KOPT-K1 (cell line): ENCODE measurements at regions not wholly inside any gene's neighbourhood (a gene's known extent, or its start where the extent isn't known, plus 50 kb on each side); places are given as distances from the start of the nearest gene placed in this dataset.
"Not testable (repeated sequence)": the region's sequence is repeated elsewhere in the genome, so short reads cannot be mapped to it uniquely, and the experiment has no call there.

Experiments
- H3K27ac ChIP-seq: fragments of 200-600 bp; sonication (generic); 2 replicates; pipeline ENCODE4 v1.5.1; 2016; ENCODE audit warnings: antibody characterized with exemption, mild to moderate bottlenecking, low read depth, low read length; ENCODE audit not compliant: poor library complexity, severe bottlenecking
- H3K36me3 ChIP-seq: fragments of 200-600 bp; sonication (generic); 2 replicates; pipeline ENCODE4 v1.5.1; 2017; ENCODE audit warnings: antibody characterized with exemption, mild to moderate bottlenecking, low read length, moderate library complexity; ENCODE audit not compliant: insufficient read depth
- H3K9me3 ChIP-seq: fragments of 200-600 bp; sonication (generic); 2 replicates; pipeline ENCODE4 v1.5.1; 2017; ENCODE audit warnings: antibody characterized with exemption, low read length, mild to moderate bottlenecking; ENCODE audit not compliant: insufficient read depth, poor library complexity, severe bottlenecking

- no peaks in the 10 kb centered on the region for H3K36me3 ChIP-seq
- no peaks in the 10 kb centered on the region for H3K9me3 ChIP-seq
- no peak overlapping the region for H3K27ac ChIP-seq
Measured at GRCh38 chr15:26115229-26115943, 252.3 kb upstream of the ATP10A start.

- H3K27ac ChIP-seq, H3K36me3 ChIP-seq, H3K9me3 ChIP-seq: not testable (repeated sequence)
Measured at GRCh38 chr15:26114128-26114527, 251.0 kb upstream of the ATP10A start.

- H3K27ac ChIP-seq = no peak overlapping the region
- H3K9me3 ChIP-seq = no peaks in the 10 kb centered on the region
- H3K36me3 ChIP-seq = no peaks in the 10 kb centered on the region
Measured at GRCh38 chr15:26113296-26113695, 250.2 kb upstream of the ATP10A start.

GRCh38 chr15:26109203-26109602, 246.1 kb upstream of the ATP10A start:
- Histone ChIP-seq H3K9me3 (peaks cover 6% of the 10 kb centered on the region), H3K36me3 (no peaks in the 10 kb centered on the region)

DNA sequence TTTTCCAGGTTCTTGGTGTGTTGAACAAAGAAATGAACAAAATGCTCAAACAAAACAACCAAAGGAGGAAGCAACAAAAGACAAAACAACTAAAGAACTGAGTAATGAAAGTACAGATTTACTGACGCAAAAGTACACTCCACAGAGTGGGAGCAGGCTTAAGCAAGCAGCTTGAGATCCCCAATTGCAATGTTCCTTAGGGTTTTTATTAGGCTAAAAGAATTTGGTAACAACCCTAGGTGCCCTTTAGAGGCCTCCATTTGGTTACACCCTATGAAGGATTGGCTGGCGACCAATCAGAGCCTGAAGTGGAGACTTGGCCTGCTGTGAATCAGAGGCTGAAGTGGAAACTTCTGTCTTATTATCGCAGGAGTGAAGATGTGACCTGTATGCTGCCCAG, 243.4 kb upstream of the ATP10A start:
- Histone ChIP-seq H3K27ac (no peak overlapping the region), H3K36me3 (no peaks in the 10 kb centered on the region), H3K9me3 (peaks cover 6% of the 10 kb centered on the region)

More at GRCh38 chr15:26109203-26109602, 246.1 kb upstream of the ATP10A start:
- no peak overlapping the region for H3K27ac ChIP-seq

GRCh38 chr15:26103002-26103404, 239.9 kb upstream of the ATP10A start:
- Histone ChIP-seq H3K27ac (no peak overlapping the region), H3K36me3 (no peaks in the 10 kb centered on the region), H3K9me3 (peaks cover 6% of the 10 kb centered on the region)

- H3K36me3 ChIP-seq = no peaks in the 10 kb centered on the region
- H3K9me3 ChIP-seq = peaks cover 6% of the 10 kb centered on the region
- H3K27ac ChIP-seq = no peak overlapping the region
Measured at GRCh38 chr15:26102365-26102764, 239.2 kb upstream of the ATP10A start.

DNA sequence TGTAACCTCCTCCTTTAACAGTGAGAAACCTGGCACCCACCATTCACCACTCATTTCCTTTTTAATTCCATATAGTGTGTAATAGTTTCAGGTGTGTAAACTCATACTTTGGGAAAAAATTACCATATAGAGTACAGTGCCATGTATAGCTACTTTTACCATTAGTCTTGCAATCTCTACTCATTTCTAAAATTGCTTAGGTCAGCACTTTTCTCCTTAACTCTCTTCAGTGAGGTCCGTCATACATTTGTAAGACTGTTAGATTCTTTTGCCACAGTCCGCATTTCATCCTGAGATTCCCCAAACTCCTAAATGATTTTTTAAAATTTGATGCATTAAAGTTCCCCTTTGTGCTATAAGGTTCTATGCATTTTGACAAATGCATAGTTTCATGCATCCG, 238.3 kb upstream of the ATP10A start:
- Histone ChIP-seq H3K27ac (no peak overlapping the region), H3K9me3 (peaks cover 8% of the 10 kb centered on the region), H3K36me3 (no peaks in the 10 kb centered on the region)

GRCh38 chr15:26098801-26099200, 235.7 kb upstream of the ATP10A start:
- Histone ChIP-seq H3K36me3 (no peaks in the 10 kb centered on the region), H3K9me3 (peaks cover 16% of the 10 kb centered on the region), H3K27ac (peak overlapping the region; percentile 49)

DNA sequence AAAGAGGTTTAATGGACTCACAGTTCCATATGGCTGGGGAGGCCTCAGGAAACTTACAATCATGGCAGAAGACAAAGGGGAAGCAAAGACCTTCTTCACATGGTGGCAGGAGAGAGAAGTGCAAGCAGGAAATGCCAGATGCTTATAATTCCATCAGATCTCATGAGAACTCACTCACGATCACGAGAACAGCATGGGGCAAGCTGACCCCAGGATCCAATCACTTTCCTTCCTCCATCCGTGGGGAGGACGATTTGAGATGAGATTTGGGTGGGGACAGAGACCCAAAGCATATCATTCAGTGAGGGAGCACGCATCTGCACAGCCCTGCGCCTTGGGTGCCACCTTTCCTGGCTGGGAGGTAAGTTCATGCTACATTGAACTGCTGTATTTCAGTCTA, 234.1 kb upstream of the ATP10A start:
- H3K9me3 ChIP-seq = peaks cover 16% of the 10 kb centered on the region
- no peak overlapping the region for H3K27ac ChIP-seq
- no peaks in the 10 kb centered on the region for H3K36me3 ChIP-seq

DNA sequence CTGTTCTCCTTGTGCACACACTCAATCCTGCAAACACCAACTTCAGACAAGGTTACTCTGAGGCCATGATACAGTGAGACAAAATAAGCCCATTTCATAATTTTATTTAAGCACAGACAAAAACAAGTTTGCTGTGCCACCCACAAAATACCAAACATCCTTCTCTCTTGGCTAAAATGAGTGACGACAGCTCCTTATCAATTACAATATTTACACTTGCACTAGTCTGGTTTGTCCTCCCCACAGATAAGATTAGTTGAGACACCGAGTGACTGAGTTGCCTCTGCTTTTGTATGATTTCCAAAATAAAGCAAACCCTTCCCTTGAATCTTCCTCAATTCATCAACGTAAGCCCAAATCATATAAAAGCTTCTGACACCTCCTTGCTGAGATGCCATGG, 233.5 kb upstream of the ATP10A start:
- Histone ChIP-seq H3K36me3 (no peaks in the 10 kb centered on the region), H3K27ac (no peak overlapping the region), H3K9me3 (peaks cover 16% of the 10 kb centered on the region)

- Histone ChIP-seq H3K36me3 (no peaks in the 10 kb centered on the region), H3K9me3 (peaks cover 16% of the 10 kb centered on the region), H3K27ac (no peak overlapping the region)
Measured at GRCh38 chr15:26095710-26096330, 232.7 kb upstream of the ATP10A start.

GRCh38 chr15:26091184-26091583, 228.1 kb upstream of the ATP10A start:
- Histone ChIP-seq H3K27ac (no peak overlapping the region), H3K36me3 (no peaks in the 10 kb centered on the region)

GRCh38 chr15:26087881-26088280, 224.8 kb upstream of the ATP10A start:
- H3K9me3 ChIP-seq = no peaks in the 10 kb centered on the region
- H3K36me3 ChIP-seq = no peaks in the 10 kb centered on the region
- H3K27ac ChIP-seq = no peak overlapping the region

More at GRCh38 chr15:26091184-26091583, 228.1 kb upstream of the ATP10A start:
- peaks cover 10% of the 10 kb centered on the region for H3K9me3 ChIP-seq

DNA sequence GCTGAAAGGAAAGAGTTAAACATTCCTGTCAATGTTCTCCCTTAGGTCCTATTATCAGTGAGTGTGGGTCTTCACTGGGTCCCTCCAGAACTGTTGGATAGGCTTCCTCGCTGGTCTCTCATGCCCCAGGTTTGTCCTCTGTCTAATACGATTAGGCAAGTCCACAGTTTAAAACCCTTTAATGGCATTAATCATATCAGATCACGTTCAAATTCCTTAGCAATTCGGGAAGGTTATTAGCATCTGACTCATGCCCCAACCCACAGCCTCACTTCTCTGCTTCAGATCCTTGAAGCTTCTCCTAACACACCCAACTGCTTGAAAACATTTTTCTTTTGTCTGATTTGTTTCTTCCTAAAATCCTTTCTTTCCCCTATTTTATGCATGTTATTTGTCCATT, 224.3 kb upstream of the ATP10A start:
- Histone ChIP-seq H3K27ac (no peak overlapping the region), H3K9me3 (no peaks in the 10 kb centered on the region), H3K36me3 (no peaks in the 10 kb centered on the region)

DNA sequence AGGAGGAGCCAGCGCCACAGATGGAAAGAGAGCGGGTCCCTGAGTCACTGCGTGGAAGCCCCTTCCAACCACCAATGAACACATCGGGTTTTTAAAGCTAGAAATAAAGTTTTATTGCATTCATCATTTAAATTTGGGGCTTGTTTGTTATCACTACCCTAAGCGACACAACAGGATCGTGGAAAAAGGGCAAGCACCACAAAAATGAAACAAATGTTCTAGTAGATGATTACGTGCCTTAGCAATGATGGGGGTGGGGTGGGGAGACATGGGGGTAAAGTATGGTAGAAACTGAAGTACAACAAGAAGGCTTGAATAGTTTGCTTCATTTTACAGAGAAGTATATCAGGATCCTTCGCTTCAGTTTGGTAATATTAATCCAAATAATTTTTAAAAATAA, 221.6 kb upstream of the ATP10A start:
- Histone ChIP-seq H3K27ac (no peak overlapping the region), H3K36me3 (no peaks in the 10 kb centered on the region), H3K9me3 (no peaks in the 10 kb centered on the region)
